ENCODE measurements at regions not wholly inside any gene's neighbourhood (a gene's known extent, or its start where the extent isn't known, plus 50 kb on each side); places are given as distances from the start of the nearest gene placed in this dataset.

- TF ChIP-seq NFRKB (IDR thresholded peaks at IDR 0.05), result no peak
- no peak for TF ChIP-seq FOXA1 (IDR thresholded peaks at IDR 0.05)
These were observed 51.4 kb upstream of the GREM2 start for GRCh38 chr1:240663169-240663879.
